ENCODE measurements at regions not wholly inside any gene's neighbourhood (a gene's known extent, or its start where the extent isn't known, plus 50 kb on each side); places are given as distances from the start of the nearest gene placed in this dataset.
"Not testable (repeated sequence)": the region's sequence is repeated elsewhere in the genome, so short reads cannot be mapped to it uniquely, and the experiment has no call there.

- DNase-seq (ENCODE audit: missing footprints); intact Hi-C loops (cut with DNase I); ATAC-seq: not testable (repeated sequence)
These were observed 84.3 kb downstream of the MRPL57 start for GRCh38 chr13:21260561-21261290.

- ATAC-seq; DNase-seq (ENCODE audit: missing footprints); intact Hi-C loops (cut with DNase I): not testable (repeated sequence)
These were observed 85.2 kb downstream of the MRPL57 start for GRCh38 chr13:21261487-21262216.

DNA sequence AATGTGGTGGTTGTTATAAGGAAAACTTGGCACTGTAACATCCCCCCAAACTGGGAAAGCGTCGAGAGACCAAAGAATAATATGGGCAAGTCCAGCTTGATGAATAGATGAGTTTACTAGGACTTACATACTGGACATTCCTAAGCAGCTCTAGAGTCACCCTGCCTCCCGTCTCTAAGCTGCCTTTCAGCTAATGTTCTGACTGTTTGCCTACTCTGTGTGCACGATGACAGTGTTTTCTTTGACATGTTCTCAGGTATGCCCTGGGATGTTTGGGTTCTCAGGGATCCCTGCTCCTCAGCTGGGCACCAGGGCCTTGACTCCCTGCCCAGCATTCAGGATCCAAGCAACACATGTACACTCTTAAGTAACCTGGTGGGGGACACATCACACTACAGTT is 87.5 kb downstream of the MRPL57 start:
- intact Hi-C loops (cut with DNase I); DNase-seq (ENCODE audit: missing footprints); ATAC-seq: not testable (repeated sequence)

GRCh38 chr13:21268485-21268884 is 92.0 kb downstream of the MRPL57 start:
- not testable (repeated sequence) for ATAC-seq

GRCh38 chr13:21272439-21272838 is 96.0 kb downstream of the MRPL57 start:
- intact Hi-C loops (cut with DNase I); DNase-seq (ENCODE audit: missing footprints); ATAC-seq: not testable (repeated sequence)

More at GRCh38 chr13:21268485-21268884, 92.0 kb downstream of the MRPL57 start:
- DNase-seq (ENCODE audit: missing footprints); intact Hi-C loops (cut with DNase I): not testable (repeated sequence)

DNA sequence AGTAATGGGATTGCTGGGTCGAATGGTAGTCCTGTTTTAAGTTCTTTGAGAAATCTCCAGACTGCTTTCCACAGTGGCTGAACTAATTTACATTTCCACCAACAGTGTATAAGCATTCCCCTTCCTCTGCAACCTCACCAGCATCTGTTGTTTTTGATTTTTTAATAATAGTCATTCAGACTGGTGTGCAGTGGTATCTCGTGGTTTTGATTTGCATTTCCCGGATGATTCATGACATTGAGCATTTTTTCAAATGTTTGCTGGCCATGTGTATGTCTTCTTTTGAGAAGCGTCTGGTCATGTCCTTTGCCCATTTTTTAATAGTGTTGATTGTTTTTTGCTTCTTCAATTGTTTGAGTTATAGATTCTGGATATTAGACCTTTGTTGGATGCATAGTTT is 98.0 kb downstream of the MRPL57 start:
- DNase-seq (ENCODE audit: missing footprints); ATAC-seq; intact Hi-C loops (cut with DNase I): not testable (repeated sequence)

- intact Hi-C loops (cut with DNase I), result no loop called here
- ATAC-seq (no peak), DNase-seq (ENCODE audit: missing footprints) (no peak)
These were observed 105.6 kb downstream of the MRPL57 start for GRCh38 chr13:21282065-21282464.

DNA sequence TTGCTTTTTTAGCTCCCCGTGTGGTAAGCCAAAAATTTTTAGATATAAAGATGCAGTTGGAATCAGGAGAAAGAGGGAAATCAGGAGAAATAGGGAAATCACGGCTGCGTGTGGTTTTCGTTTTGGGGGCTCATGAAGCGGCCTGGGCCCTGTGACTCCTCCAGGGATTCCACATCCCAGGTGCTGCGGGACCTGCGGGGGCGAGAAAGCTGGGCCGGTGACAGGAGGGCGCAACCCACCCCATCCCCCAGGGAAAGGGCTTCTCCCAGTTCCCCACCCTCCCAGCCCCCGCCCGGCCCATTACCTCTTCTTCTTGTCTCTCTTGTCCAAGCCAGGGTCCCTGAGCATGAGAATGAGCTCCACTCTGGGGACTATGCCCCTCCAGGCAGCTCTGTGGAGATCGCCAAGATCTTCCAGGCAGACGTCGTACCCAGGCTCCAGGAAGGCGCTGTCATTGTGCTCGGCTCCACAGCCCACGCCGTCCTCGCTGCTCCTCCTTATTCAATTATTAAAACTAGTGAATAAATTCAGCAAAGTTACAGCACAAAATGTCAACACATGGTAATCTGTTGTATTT is 111.0 kb downstream of the MRPL57 start:
- DNase-seq (ENCODE audit: missing footprints), result peak; percentile 42
- intact Hi-C loops (cut with DNase I), result no loop called here
- ATAC-seq, result no peak

DNA sequence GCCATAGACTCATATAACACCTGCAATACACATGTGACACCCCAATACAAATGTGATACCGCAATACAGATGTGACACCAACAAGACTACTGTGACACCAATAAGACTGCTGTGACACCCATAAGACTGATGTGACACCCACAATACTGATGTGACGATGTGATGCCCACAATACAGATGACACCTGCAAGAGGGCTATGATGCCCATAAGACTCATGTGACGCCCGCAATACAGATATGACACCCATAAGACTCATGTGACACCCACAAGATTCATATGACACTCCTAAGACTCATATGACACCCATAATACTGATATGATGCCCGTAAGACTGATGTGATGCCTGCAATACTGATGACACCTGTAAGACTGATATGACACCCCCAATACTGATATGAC is 113.0 kb downstream of the MRPL57 start:
- DNase-seq (ENCODE audit: missing footprints) (no peak), ATAC-seq (no peak)
- intact Hi-C loops (cut with DNase I), result no loop called here

GRCh38 chr13:21290442-21291002 is 114.1 kb downstream of the MRPL57 start:
- DNase-seq (ENCODE audit: missing footprints); intact Hi-C loops (cut with DNase I); ATAC-seq: not testable (repeated sequence)

- intact Hi-C loops (cut with DNase I), result no loop called here
- DNase-seq (ENCODE audit: missing footprints), result no peak
- ATAC-seq, result no peak
These were observed 115.4 kb downstream of the MRPL57 start for GRCh38 chr13:21291840-21292239.

DNA sequence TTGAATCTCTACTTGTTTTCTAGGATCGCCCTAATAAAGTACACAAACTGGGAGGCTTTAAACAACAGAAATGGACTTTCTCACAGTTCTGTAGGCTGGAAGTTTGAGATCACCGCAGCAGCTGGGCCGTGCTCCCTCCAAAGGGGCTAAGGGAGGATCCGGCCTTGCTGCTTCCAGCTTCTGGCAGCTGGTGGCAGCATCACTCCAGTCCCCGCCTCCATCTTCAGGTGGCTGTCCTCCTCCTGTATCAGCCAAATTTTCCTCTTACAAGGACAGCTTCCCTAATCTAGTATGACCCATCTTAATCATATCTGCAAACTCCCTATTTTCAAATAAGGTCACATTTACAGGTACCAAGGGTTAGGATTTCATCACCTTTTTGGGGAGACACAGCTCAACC is 120.5 kb downstream of the MRPL57 start:
- intact Hi-C loops (cut with DNase I), result loop anchor here (5.0 kb wide), 1 partner anchor 355 kb away; no protein-coding TSS in a partner anchor
- DNase-seq (ENCODE audit: missing footprints) (peak; percentile 71), ATAC-seq (peak; percentile 59)

GRCh38 chr13:21297447-21297846 is 121.0 kb downstream of the MRPL57 start:
- ATAC-seq (no peak), DNase-seq (ENCODE audit: missing footprints) (no peak)
- intact Hi-C loops (cut with DNase I), result loop anchor here (5.0 kb wide), 1 partner anchor 355 kb away; no protein-coding TSS in a partner anchor

GRCh38 chr13:21297914-21298831 is 121.7 kb downstream of the MRPL57 start:
- intact Hi-C loops (cut with DNase I), result loop anchor here (1.0 to 5.0 kb wide), 3 partner anchors 162 to 356 kb away; no protein-coding TSS in a partner anchor
- peak; percentile 100 for ATAC-seq
- peak; percentile 93 for DNase-seq (ENCODE audit: missing footprints)

DNA sequence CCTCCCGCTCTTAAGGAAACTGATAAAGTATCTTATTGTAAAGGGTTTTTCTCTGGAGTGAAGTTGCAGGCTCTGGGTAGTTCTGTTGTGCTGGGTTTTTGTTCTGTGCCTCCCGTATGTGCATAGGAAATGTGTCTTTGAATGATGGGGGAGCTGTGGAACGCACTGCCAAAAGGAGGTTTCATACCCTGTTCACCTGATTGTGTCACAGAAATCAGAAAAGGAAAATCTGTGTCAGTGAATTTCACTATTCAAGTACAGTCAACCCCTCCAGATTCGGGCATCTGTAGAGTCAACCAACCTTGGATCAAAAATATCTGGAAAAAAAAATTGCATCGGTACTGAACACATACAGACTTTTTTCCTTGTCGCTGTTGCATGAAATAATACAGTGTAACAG is 127.8 kb downstream of the MRPL57 start:
- no peak for ATAC-seq
- DNase-seq (ENCODE audit: missing footprints), result no peak
- intact Hi-C loops (cut with DNase I), result no loop called here

DNA sequence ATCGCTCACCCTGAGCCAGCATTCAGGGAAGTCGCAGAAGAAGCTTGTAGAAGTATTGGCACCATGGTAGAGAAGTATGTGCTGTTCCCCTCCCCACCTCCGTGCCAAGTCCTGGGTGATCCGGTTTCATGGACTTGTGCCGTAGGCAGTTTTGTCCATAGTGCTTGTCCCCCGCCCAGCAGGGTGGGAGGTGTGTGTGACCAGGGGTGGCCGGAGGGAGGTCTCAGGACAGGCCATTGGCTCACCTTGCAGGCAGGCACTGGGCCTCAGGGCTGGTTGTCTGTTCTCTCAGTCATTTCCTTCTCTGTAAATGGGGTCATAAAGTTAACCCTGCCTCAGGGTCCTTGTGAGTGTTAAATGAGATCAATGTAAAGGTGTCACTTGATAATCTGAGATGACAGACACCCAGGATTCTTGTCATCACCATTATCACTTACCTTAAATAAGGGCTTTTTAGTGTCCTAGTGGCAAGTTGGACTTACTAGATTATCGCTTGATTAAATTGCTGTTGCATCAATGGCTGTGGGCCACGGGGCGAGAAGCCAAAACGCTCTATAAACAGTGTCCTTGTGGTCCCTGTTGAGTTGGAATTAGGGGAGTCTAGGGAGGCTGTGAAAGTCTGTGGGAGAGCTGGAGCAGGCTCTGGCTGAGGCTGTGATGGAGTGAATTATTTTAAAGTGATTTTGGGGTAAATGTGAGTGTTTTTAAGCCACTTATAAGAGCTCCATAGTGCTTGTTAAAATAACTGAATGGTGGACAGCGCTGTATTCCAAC is 130.0 kb downstream of the MRPL57 start:
- intact Hi-C loops (cut with DNase I); ATAC-seq; DNase-seq (ENCODE audit: missing footprints): not testable (repeated sequence)

DNA sequence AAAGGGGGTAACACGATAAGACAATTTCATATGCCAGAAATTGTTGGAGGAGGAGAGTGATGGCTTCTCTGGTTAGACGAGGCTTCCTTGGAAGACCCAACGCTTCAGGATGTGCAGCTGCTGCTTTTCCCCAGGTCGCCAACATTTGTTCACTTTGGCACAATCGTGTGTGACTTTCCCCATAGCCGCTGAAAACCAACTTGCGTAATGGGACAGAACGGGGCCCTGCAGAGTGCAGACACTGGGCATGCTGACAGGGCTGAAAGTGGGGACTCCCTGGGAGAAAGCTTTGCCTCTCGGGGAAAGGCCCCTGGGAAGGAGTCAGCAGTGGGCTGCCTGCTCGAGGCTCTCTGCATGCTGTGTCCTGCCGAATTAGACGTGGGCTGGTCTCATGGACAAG is 130.7 kb downstream of the MRPL57 start:
- DNase-seq (ENCODE audit: missing footprints); intact Hi-C loops (cut with DNase I); ATAC-seq: not testable (repeated sequence)

Measured in Right ventricle myocardium inferior (tissue), 1 donor.